ENCODE measurements at regions not wholly inside any gene's neighbourhood (a gene's known extent, or its start where the extent isn't known, plus 50 kb on each side); places are given as distances from the start of the nearest gene placed in this dataset.

DNA sequence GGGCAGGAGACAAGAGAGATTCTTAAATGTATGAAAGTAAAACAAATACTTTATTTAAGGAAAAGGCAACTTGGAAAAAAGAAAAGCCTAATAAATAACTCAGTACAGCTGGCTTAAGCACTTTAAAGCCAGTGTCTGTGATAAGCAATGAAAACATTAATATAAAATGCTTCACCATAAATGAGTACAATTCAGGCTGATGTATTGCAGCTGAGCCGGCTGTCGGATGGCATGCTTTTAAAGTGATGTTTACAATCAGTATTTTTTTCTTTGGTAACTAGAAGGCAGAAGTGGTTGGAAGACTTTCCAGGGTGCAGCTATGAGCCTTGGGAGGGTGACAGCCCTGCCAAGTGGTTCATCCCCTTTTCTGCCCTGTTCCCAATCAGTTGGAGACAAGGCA lies 58.7 kb upstream of the CELF4 start:
- no peak for DNase-seq

DNA sequence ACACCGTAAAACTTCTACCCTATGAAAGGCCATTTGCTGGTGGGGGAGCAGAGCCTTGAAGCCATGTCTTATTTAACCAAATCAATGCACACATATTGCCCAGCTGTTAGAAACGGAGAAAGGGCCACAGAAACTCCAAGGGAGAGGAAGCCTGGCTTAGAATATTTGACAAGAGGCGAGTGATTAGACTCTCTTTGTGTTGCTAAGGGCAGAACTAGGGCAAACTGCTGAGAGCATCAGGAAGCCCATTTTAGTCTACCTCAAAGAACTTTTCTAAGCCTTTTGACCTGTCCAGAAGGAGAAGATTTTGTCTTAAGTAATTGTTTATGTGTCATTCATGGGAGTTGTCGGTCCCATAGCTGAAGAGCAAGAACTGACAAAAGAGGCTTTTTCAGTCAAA lies 54.4 kb upstream of the CELF4 start:
- no peak for DNase-seq

DNA sequence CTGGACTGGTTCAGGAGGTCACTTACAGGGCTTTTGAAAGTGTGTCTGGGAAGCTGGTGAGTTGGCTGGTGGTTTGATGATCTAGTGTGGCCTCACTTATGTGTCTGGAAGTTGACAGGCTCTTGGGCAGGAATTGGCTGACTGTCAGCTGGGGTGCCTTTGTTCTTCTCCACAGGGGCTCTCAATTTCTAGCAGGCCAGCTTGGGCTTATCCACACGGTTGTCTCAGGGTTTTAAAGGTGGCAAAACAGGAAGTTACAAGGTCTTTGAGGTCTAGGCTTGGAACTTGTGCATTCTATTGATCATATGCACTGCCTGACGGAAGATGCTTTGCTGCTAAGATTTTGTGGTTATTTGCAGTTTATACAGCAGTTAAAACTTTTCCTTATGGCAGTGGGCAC lies 52.0 kb upstream of the CELF4 start:
- DNase-seq: no peak

All from central memory CD4-positive, alpha-beta T cell (primary cell).